Panc1 (cell line): ENCODE measurements at regions not wholly inside any gene's neighbourhood (a gene's known extent, or its start where the extent isn't known, plus 50 kb on each side); places are given as distances from the start of the nearest gene placed in this dataset.

Experiments used
- ATAC-seq: fragments of 200-7000 bp; cut with Tn5 transposase; 2 replicates; pipeline ENCODE4 v1.9.1; 2020; ENCODE audit warnings: mild to moderate bottlenecking, moderate library complexity
- BruUV-seq: library from RNA; stranded (reverse); fragments of 400-500 nt; replicated peaks from 2 replicates; lab custom pipeline; 2021; lab: Mats Ljungman, UMichigan
- CTCF ChIA-PET: fragments of 300-600 bp; sonication (Branson Sonifier 250); formaldehyde crosslinking; loops from one replicate; lab custom pipeline; 2022; ENCODE audit warnings: antibody characterized with exemption; lab: Charles Lee
- POLR2A ChIA-PET: fragments of 300-600 bp; sonication (Branson Sonifier 250); formaldehyde crosslinking; loops from one replicate; lab custom pipeline; 2022; ENCODE audit warnings: antibody characterized with exemption; lab: Charles Lee
- DNase-seq: peaks from one replicate; pipeline ENCODE4 v3.0.0-alpha.2; 2010; ENCODE audit warnings: low read depth, low spot score
- H3K27ac ChIP-seq: 2 replicates; pipeline ENCODE4 v1.5.1; 2011; ENCODE audit warnings: mild to moderate bottlenecking, low read length, inconsistent platforms
- H3K27me3 ChIP-seq: fragments of 200-500 bp; sonication (Bioruptor generic); 2 replicates; pipeline ENCODE4 v1.6.0; 2014; ENCODE audit warnings: low read length, inconsistent platforms; ENCODE audit not compliant: control insufficient read depth, insufficient read depth
- H3K36me3 ChIP-seq: fragments of 200-500 bp; sonication (Bioruptor generic); 2 replicates; pipeline ENCODE4 v1.5.1; 2014; ENCODE audit warnings: inconsistent platforms, mild to moderate bottlenecking, low read length, moderate library complexity; ENCODE audit not compliant: control insufficient read depth, insufficient read depth
- H3K4me1 ChIP-seq: 2 replicates; pipeline ENCODE4 v1.5.1; 2011; ENCODE audit warnings: inconsistent platforms, mild to moderate bottlenecking, low read length, moderate library complexity; ENCODE audit not compliant: control insufficient read depth, insufficient read depth
- H3K4me3 ChIP-seq, 2 experiments: 2 replicates each; pipeline ENCODE4 v1.5.1; 2011 to 2012; ENCODE audit warnings: low read depth in 2 of 2, low read length in 2 of 2, mild to moderate bottlenecking in 2 of 2, inconsistent platforms in 1 of 2, moderate library complexity in 1 of 2
- H3K9me3 ChIP-seq: fragments of 200-500 bp; sonication (Bioruptor generic); 2 replicates; pipeline ENCODE4 v1.5.1; 2014; ENCODE audit warnings: low read depth, mild to moderate bottlenecking, inconsistent platforms, low read length, moderate library complexity; ENCODE audit not compliant: control insufficient read depth, insufficient read depth
- POLR2AphosphoS5 ChIP-seq: IDR thresholded peaks from 2 replicates; pipeline ENCODE4 v1.6.1; 2012; ENCODE audit warnings: mild to moderate bottlenecking, low read depth, low read length, moderate library complexity
- SIN3A ChIP-seq: IDR thresholded peaks from 2 replicates; pipeline ENCODE4 v1.6.1; 2012; ENCODE audit warnings: low read depth, mild to moderate bottlenecking, low read length, moderate library complexity, borderline replicate concordance; ENCODE audit not compliant: insufficient read depth
- TCF7L2 ChIP-seq: IDR thresholded peaks from 2 replicates; pipeline ENCODE4 v1.6.1; 2011; ENCODE audit warnings: mild to moderate bottlenecking, low read depth, low read length, inconsistent platforms
- in situ Hi-C: cut with HindIII; loops from 2 replicates; pipeline ENCODE4 v1.10.0; 2016; ENCODE audit warnings: low sequenced_read_pairs, low pct_unique_long_range_greater_than_20kb
- intact Hi-C: fragments of 100-400 bp; cut with micrococcal nuclease; formaldehyde crosslinking; loops from one replicate; pipeline ENCODE4 v1.10.0; 2022; ENCODE audit not compliant: unreplicated experiment
- TF ChIP-seq, protein P1 (sequence below), 2 experiments: IDR thresholded peaks; 2 replicates each; pipeline ENCODE4 v1.6.1; 2011 to 2012; ENCODE audit warnings: low read depth in 2 of 2, control low read depth in 1 of 2, low read length in 1 of 2, mild to moderate bottlenecking in 1 of 2, moderate library complexity in 1 of 2; ENCODE audit not compliant: insufficient read depth in 1 of 2
- TF ChIP-seq, protein P2 (sequence below): fragments of 450-650 bp; IDR thresholded peaks from 2 replicates; pipeline ENCODE4 v1.5.1; 2017; ENCODE audit warnings: mild to moderate bottlenecking

DNA sequence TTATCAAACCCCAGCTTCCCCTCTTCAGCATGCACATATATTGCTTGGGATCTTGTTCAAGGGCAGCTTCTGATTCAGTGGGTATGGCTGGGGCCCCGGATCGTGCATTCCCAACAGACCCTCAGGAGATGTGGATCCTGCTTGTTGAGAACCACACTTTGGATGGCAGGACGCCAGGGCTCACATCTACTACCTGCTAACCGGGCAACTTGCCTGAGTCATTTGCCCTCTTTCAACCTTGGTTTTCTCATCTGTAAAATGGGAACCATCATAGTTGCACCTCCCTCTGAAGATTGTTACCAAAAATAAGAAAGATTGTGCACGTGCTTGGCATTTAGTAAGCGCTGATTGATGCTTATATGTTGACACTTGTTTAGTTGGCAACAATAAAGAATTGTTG, 154.6 kb downstream of the ACKR3 start:
- no peak for DNase-seq
- Histone ChIP-seq H3K36me3 (no peaks in the 10 kb centered on the region), H3K27ac (no peak overlapping the region), H3K27me3 (peaks cover 1% of the 10 kb centered on the region; the same call in 1 of the 2 replicates), H3K9me3 (no peaks in the 10 kb centered on the region), H3K4me3 (no peak overlapping the region), H3K4me1 (no peaks in the 10 kb centered on the region)
- in situ Hi-C loops, result no loop called here
- TF ChIP-seq, protein P1, sequence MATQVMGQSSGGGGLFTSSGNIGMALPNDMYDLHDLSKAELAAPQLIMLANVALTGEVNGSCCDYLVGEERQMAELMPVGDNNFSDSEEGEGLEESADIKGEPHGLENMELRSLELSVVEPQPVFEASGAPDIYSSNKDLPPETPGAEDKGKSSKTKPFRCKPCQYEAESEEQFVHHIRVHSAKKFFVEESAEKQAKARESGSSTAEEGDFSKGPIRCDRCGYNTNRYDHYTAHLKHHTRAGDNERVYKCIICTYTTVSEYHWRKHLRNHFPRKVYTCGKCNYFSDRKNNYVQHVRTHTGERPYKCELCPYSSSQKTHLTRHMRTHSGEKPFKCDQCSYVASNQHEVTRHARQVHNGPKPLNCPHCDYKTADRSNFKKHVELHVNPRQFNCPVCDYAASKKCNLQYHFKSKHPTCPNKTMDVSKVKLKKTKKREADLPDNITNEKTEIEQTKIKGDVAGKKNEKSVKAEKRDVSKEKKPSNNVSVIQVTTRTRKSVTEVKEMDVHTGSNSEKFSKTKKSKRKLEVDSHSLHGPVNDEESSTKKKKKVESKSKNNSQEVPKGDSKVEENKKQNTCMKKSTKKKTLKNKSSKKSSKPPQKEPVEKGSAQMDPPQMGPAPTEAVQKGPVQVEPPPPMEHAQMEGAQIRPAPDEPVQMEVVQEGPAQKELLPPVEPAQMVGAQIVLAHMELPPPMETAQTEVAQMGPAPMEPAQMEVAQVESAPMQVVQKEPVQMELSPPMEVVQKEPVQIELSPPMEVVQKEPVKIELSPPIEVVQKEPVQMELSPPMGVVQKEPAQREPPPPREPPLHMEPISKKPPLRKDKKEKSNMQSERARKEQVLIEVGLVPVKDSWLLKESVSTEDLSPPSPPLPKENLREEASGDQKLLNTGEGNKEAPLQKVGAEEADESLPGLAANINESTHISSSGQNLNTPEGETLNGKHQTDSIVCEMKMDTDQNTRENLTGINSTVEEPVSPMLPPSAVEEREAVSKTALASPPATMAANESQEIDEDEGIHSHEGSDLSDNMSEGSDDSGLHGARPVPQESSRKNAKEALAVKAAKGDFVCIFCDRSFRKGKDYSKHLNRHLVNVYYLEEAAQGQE (IDR thresholded peaks at IDR 0.05; ENCODE audit: insufficient read depth in 1 of 2, low read depth in 2 of 2, low read length in 1 of 2), result no peak
- no peak for TF ChIP-seq TCF7L2
- no peak for TF ChIP-seq SIN3A
- TF ChIP-seq, protein P2, sequence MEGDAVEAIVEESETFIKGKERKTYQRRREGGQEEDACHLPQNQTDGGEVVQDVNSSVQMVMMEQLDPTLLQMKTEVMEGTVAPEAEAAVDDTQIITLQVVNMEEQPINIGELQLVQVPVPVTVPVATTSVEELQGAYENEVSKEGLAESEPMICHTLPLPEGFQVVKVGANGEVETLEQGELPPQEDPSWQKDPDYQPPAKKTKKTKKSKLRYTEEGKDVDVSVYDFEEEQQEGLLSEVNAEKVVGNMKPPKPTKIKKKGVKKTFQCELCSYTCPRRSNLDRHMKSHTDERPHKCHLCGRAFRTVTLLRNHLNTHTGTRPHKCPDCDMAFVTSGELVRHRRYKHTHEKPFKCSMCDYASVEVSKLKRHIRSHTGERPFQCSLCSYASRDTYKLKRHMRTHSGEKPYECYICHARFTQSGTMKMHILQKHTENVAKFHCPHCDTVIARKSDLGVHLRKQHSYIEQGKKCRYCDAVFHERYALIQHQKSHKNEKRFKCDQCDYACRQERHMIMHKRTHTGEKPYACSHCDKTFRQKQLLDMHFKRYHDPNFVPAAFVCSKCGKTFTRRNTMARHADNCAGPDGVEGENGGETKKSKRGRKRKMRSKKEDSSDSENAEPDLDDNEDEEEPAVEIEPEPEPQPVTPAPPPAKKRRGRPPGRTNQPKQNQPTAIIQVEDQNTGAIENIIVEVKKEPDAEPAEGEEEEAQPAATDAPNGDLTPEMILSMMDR, result no peak
- no peak for TF ChIP-seq POLR2AphosphoS5
- ATAC-seq, result no peak
- ChIA-PET POLR2A (no interaction called here), CTCF (no interaction called here)
- intact Hi-C loops, result no loop called here
- no TSS peak for BruUV-seq

DNA sequence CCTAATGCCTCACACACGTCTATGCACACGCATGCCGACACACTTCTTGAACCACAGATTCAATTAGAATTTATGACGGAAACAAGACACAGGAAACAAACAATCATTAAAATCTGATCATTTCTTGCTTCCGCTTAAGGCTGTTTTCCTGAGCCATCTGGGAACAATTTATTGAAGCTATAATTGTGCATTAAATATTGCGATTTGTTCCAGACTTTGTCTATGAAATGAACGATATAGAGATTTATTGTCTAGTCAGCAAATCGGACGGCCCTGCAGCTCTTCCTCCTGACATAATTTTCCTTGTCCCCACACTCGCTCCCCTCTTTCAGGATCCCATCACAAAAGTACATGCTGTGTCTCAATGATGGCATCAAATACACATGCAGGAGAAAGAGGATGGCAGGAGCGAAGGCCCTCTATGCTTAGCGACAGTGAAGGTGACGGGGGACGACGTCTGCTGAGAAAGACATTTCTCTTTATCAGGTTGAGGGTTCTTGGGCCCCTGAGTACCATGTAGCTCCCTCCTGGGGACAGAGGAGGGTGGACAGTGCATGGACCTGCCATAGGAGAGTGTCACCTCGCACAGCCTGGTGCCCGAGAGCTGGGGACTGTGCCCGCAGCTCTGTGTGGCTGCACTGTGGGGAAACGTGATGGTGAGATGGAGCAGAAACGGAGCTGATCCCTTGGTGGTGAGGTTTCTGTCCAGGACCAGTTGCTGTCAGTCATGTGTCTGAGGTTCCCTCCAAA, 157.3 kb downstream of the ACKR3 start:
- in situ Hi-C loops (no loop called here), intact Hi-C loops (no loop called here)
- TF ChIP-seq POLR2AphosphoS5, result no peak
- no peak for TF ChIP-seq SIN3A
- TF ChIP-seq TCF7L2, result no peak
- TF ChIP-seq, protein P1 (IDR thresholded peaks at IDR 0.05; ENCODE audit: insufficient read depth in 1 of 2, low read depth in 2 of 2, low read length in 1 of 2), result no peak
- CTCF ChIA-PET, result no interaction called here
- ATAC-seq (no peak), DNase-seq (no peak)
- Histone ChIP-seq H3K27me3 (no peaks in the 10 kb centered on the region), H3K36me3 (no peaks in the 10 kb centered on the region), H3K27ac (no peak overlapping the region), H3K9me3 (no peaks in the 10 kb centered on the region), H3K4me1 (no peaks in the 10 kb centered on the region), H3K4me3 (no peak overlapping the region)
- BruUV-seq, result no TSS peak
- POLR2A ChIA-PET, result no interaction called here
